ENCODE measurements at regions not wholly inside any gene's neighbourhood (a gene's known extent, or its start where the extent isn't known, plus 50 kb on each side); places are given as distances from the start of the nearest gene placed in this dataset.

- ATAC-seq (ENCODE audit: low FRiP score in 2 of 2) (no peak), DNase-seq (no peak)
- Histone ChIP-seq H3K27me3 (no peaks in the 10 kb centered on the region), H3K27ac (no peak overlapping the region), H3K9me3 (no peaks in the 10 kb centered on the region), H3K4me1 (peaks cover 9 to 32% (median 12%) of the 10 kb centered on the region in 4 donors), H3K4me3 (no peak overlapping the region), H3K36me3 (peaks cover 0 to 43% (median 0%) of the 10 kb centered on the region in 4 donors)
- TF ChIP-seq EP300 (IDR thresholded peaks at IDR 0.05) (no peak), POLR2A (IDR thresholded peaks at IDR 0.05) (no peak), CTCF (IDR thresholded peaks at IDR 0.05) (no peak), POLR2AphosphoS5 (IDR thresholded peaks at IDR 0.05) (no peak)
- WGBS, 2 donors: 49 to 100% methylated on average over 1 of the region's 1 CpG
Measured at GRCh38 chr11:17152306-17152705, 55.5 kb downstream of the PIK3C2A start.

GRCh38 chr11:17150521-17150920, 57.3 kb downstream of the PIK3C2A start:
- no peak overlapping the region for H3K27ac ChIP-seq
- ATAC-seq (ENCODE audit: low FRiP score in 2 of 2) (no peak), DNase-seq (no peak)
- no peak for TF ChIP-seq EP300 (IDR thresholded peaks at IDR 0.05)
- TF ChIP-seq CTCF (IDR thresholded peaks at IDR 0.05): no peak
- no peak for TF ChIP-seq POLR2AphosphoS5 (IDR thresholded peaks at IDR 0.05)
- TF ChIP-seq POLR2A (IDR thresholded peaks at IDR 0.05): no peak
- WGBS, 2 donors: 94 to 97% methylated on average over 2 of the region's 2 CpGs
- H3K4me3 ChIP-seq: no peak overlapping the region
- H3K27me3 ChIP-seq: no peaks in the 10 kb centered on the region
- H3K4me1 ChIP-seq: peaks cover 9 to 20% (median 12%) of the 10 kb centered on the region in 4 donors
- H3K36me3 ChIP-seq: peaks cover 0 to 59% (median under 1%) of the 10 kb centered on the region in 4 donors
- H3K9me3 ChIP-seq: no peaks in the 10 kb centered on the region

GRCh38 chr11:17148536-17148935, 59.2 kb downstream of the PIK3C2A start:
- no peak overlapping the region for H3K4me3 ChIP-seq
- H3K27ac ChIP-seq: no peak overlapping the region
- no peaks in the 10 kb centered on the region for H3K9me3 ChIP-seq
- no peak for DNase-seq
- ATAC-seq (ENCODE audit: low FRiP score in 2 of 2): no peak
- H3K27me3 ChIP-seq: no peaks in the 10 kb centered on the region
- TF ChIP-seq CTCF (IDR thresholded peaks at IDR 0.05): no peak
- no peak for TF ChIP-seq EP300 (IDR thresholded peaks at IDR 0.05)
- TF ChIP-seq POLR2A (IDR thresholded peaks at IDR 0.05): no peak
- no peak for TF ChIP-seq POLR2AphosphoS5 (IDR thresholded peaks at IDR 0.05)
- H3K4me1 ChIP-seq: peaks cover 0 to 9% (median 3%) of the 10 kb centered on the region in 4 donors
- peaks cover 0 to 59% (median 14%) of the 10 kb centered on the region in 4 donors for H3K36me3 ChIP-seq

DNA sequence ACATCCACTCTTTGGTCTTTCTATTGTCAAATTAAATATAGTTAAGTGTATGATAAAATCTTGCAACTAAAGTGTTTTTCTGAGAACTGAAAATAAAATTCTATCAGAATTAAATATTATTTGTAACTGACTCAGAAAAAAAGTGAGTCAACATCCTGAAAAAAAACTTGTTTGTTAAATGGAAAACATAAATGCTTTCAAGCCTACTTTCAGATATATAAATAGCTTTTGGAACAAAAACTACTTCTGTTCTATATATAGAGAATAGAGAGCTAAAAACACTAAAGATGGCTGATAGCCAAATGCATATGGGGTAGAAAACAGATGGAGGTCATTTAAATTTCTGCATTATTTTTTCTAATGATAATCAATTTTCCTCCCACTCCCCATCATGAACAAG, 61.8 kb downstream of the PIK3C2A start:
- Histone ChIP-seq H3K4me1 (peaks cover 0 to 5% (median 2%) of the 10 kb centered on the region in 4 donors), H3K27me3 (no peaks in the 10 kb centered on the region), H3K4me3 (no peak overlapping the region), H3K27ac (no peak overlapping the region), H3K9me3 (no peaks in the 10 kb centered on the region), H3K36me3 (peaks cover 0 to 78% (median 24%) of the 10 kb centered on the region in 4 donors)
- ATAC-seq (ENCODE audit: low FRiP score in 2 of 2) (no peak), DNase-seq (no peak)
- TF ChIP-seq POLR2A (IDR thresholded peaks at IDR 0.05) (no peak), EP300 (IDR thresholded peaks at IDR 0.05) (no peak), CTCF (IDR thresholded peaks at IDR 0.05) (no peak), POLR2AphosphoS5 (IDR thresholded peaks at IDR 0.05) (no peak)

- no peak for DNase-seq
- H3K9me3 ChIP-seq: no peaks in the 10 kb centered on the region
- TF ChIP-seq POLR2AphosphoS5 (IDR thresholded peaks at IDR 0.05) (no peak), POLR2A (IDR thresholded peaks at IDR 0.05) (no peak), EP300 (IDR thresholded peaks at IDR 0.05) (no peak), CTCF (IDR thresholded peaks at IDR 0.05) (no peak)
- no peaks in the 10 kb centered on the region for H3K4me1 ChIP-seq
- peaks cover 0 to 79% (median 25%) of the 10 kb centered on the region in 4 donors for H3K36me3 ChIP-seq
- 92 to 94% methylated on average over 2 of the region's 2 CpGs for WGBS, 2 donors
- no peak overlapping the region for H3K27ac ChIP-seq
- H3K4me3 ChIP-seq: no peak overlapping the region
- H3K27me3 ChIP-seq: no peaks in the 10 kb centered on the region
- ATAC-seq (ENCODE audit: low FRiP score in 2 of 2): no peak
Measured at GRCh38 chr11:17142450-17142849, 65.0 kb upstream of the RPS13 start.
